Mucosa of stomach (tissue), 1 donor: ENCODE measurements at regions not wholly inside any gene's neighbourhood (a gene's known extent, or its start where the extent isn't known, plus 50 kb on each side); places are given as distances from the start of the nearest gene placed in this dataset.

Source experiments
- H3K27me3 ChIP-seq: one replicate; pipeline ENCODE4 v1.7.0; 2013; ENCODE audit warnings: mild to moderate bottlenecking, low read length; ENCODE audit not compliant: control insufficient read depth, insufficient read depth
- H3K36me3 ChIP-seq: one replicate; pipeline ENCODE4 v1.7.0; 2013; ENCODE audit warnings: low read length; ENCODE audit not compliant: control insufficient read depth, insufficient read depth
- H3K4me1 ChIP-seq: one replicate; pipeline ENCODE4 v1.7.0; 2013; ENCODE audit warnings: mild to moderate bottlenecking, low read length; ENCODE audit not compliant: control insufficient read depth, insufficient read depth
- H3K4me3 ChIP-seq: one replicate; pipeline ENCODE4 v1.7.0; 2013; ENCODE audit warnings: low read length
- H3K9ac ChIP-seq: one replicate; pipeline ENCODE4 v1.7.0; 2013; ENCODE audit warnings: mild to moderate bottlenecking, low read length, moderate library complexity
- H3K9me3 ChIP-seq: one replicate; pipeline ENCODE4 v1.7.0; 2013; ENCODE audit warnings: mild to moderate bottlenecking, low read length, moderate library complexity; ENCODE audit not compliant: control insufficient read depth
- donor health status: Pancreatic carcinoma.

DNA sequence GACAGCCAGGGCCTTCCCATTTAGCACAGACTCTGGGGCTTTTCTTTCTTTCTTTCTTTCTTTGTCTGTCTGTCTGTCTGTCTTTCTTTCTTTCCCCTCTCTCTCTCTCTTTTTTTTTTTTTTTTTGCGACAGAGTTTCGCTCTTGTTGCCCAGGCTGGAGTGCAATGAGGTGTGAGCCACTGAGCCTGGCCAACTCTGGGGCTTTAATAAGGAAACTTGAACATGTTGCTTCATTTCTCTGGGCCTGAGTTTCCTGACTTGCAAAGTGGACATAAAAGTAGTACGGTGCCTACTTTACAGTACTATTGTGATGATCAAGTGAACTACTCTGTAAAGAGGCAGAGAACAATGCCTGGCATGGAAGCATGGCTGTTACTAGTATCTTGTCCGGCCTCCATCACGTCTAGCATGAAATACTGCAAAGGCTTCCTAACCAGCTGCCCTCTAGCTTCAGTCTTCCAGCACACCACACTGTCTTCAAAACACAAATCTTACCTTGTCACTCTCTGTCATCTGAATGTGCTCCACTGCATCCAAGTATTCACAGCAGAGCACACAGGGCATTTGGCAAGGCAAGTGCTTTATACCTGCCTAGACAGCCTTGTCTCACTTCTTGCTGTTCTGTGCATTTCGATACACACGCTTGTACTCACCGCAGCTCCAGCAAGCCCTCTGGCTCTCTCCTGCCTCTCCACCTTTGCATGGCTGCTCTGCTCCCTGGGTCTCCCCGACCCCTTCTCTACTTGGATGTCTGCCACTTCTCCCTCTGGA, 96.7 kb downstream of the IRF2BPL start:
- Histone ChIP-seq H3K27me3 (no peaks in the 10 kb centered on the region), H3K4me1 (no peaks in the 10 kb centered on the region), H3K9ac (no peak overlapping the region), H3K36me3 (no peaks in the 10 kb centered on the region), H3K4me3 (no peak overlapping the region), H3K9me3 (no peaks in the 10 kb centered on the region)

DNA sequence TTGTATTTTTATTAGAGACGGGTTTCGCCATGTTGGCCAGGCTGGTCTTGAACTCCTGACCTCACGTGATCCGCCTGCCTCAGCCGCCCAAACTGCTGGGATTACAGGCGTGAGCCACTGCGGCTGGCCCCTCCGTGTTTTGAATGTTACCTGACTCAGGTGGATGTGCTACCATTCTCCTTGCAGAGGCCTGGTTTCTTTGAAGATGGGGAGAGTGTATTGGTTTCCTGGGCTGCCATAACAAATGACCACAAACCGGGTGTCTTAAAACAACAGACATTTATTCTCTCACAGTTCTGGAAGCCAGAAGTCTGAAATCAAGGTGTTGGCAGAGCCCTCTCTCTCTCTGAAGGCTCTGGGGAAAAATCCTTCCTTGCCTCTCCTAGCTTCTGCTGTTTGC, 98.0 kb downstream of the IRF2BPL start:
- Histone ChIP-seq H3K27me3 (no peaks in the 10 kb centered on the region), H3K36me3 (no peaks in the 10 kb centered on the region), H3K9me3 (no peaks in the 10 kb centered on the region), H3K4me3 (no peak overlapping the region), H3K4me1 (no peaks in the 10 kb centered on the region), H3K9ac (no peak overlapping the region)

DNA sequence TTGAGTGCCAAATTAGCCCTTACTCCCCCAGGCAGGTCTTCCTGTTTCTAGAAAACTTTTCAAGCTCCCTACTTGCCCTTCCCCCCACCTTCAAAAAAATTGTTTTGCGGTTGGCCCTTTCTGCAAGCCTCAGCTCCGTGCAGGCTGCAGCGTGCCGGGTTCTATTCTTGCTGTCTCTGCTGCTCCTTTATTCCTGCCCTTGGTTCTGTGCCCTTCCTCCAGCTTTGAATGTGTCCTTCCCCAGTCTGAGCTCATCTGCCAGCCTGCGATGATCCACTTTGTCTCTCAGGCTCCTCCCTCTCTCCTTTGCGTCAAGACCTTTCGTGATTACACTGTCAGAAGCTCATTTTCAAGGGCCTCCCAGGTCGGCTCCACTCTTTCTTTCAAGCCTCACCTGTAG, 98.6 kb downstream of the IRF2BPL start:
- H3K9ac ChIP-seq: no peak overlapping the region

DNA sequence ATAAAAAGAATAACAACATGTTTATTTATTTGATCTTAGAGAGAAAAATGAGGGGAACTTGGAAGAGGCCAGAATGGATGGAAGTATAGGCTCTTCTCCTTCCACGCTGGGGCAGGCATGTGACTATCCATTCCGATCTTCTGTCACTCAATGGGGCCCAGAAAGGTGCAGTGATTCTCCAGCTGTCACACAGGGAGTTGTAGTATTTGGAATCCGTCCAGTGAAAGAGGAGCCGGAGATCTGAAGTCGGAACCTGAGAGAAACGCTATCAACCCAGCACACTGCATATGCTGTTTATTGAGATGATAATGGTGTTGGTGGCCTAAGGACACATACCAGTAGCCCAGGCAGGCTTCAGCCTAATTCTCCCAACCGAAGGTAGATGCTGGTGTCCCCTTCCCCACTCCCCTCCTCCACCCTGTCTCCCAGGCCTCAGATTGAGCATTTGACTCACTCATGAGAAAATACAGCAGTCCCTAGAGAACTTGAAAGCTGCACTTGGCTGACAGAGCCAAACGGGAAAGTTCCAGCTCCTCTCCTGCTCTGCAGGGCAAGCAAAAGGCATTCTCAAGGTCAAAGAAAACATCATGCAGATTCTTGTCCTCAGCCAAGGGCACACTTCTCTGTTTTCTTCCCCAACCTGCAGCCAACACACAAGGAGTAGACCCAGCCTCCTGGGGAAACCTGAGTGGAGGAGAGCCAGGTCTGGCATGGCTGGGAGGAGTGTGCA, 100.4 kb downstream of the IRF2BPL start:
- no peak overlapping the region for H3K9ac ChIP-seq
- H3K27me3 ChIP-seq: no peaks in the 10 kb centered on the region
- no peak overlapping the region for H3K4me3 ChIP-seq
- H3K9me3 ChIP-seq: no peaks in the 10 kb centered on the region
- peaks cover 6% of the 10 kb centered on the region for H3K4me1 ChIP-seq
- no peaks in the 10 kb centered on the region for H3K36me3 ChIP-seq

More for the DNA sequence above, 98.6 kb downstream of the IRF2BPL start:
- Histone ChIP-seq H3K27me3 (no peaks in the 10 kb centered on the region), H3K9me3 (no peaks in the 10 kb centered on the region), H3K36me3 (no peaks in the 10 kb centered on the region), H3K4me1 (no peaks in the 10 kb centered on the region), H3K4me3 (no peak overlapping the region)

DNA sequence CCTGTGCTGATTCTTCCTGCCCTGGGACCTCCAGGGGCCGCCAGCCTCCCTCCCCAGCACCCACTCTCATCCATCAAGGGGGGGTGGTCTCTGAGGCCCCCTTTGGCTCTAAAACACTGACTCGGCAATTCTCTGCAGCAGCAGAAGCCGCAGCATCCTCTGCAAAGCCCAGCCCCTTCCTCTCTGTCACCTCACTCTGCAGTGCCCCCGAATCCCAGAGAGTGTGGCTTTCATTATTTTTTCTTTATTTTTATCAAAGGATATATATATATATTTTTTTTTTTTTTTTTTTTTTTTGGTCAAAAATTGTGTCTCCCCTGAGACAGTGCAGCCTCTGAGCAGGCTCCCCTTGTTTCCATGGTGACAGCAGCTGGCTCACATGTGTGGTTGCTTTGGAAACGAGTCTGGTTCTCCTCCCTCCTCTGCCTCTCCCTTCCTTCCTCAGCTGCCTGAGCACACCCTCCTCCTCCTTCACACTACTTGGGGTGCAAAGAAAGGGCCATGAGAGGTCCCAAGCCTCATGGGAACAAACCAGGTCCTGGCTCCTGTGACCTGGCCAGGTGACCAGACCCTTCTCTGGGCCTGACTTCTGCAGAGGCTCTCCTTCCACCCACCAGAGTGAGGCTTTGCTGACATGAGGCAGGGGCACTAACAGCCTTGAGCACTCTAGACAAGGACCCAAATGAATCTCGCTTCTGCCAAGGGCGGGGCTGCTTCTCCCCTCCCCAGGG, 100.5 kb downstream of the LRRC74A start:
- Histone ChIP-seq H3K9me3 (no peaks in the 10 kb centered on the region), H3K36me3 (no peaks in the 10 kb centered on the region), H3K9ac (no peak overlapping the region), H3K4me3 (no peak overlapping the region), H3K4me1 (peaks cover 6% of the 10 kb centered on the region), H3K27me3 (no peaks in the 10 kb centered on the region)

DNA sequence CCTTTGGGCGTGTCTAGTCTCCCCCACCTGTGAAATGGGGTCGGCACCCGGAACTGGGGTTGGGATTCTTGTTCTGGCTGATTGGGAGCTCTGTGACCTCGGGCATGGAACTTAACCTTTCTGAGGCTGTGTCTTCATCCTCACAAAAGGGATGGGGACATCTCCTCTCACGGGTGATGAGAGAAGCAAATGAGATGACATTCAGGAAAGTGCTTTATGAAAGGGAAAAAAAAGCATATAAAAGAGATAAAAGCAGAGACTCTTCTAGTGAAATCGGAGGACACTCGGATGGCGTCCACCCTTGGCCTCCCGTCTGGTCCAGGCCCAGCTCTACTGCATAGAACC, 98.9 kb downstream of the LRRC74A start:
- Histone ChIP-seq H3K27me3 (no peaks in the 10 kb centered on the region), H3K9me3 (no peaks in the 10 kb centered on the region), H3K9ac (no peak overlapping the region), H3K36me3 (no peaks in the 10 kb centered on the region), H3K4me1 (peaks cover 10% of the 10 kb centered on the region), H3K4me3 (no peak overlapping the region)

DNA sequence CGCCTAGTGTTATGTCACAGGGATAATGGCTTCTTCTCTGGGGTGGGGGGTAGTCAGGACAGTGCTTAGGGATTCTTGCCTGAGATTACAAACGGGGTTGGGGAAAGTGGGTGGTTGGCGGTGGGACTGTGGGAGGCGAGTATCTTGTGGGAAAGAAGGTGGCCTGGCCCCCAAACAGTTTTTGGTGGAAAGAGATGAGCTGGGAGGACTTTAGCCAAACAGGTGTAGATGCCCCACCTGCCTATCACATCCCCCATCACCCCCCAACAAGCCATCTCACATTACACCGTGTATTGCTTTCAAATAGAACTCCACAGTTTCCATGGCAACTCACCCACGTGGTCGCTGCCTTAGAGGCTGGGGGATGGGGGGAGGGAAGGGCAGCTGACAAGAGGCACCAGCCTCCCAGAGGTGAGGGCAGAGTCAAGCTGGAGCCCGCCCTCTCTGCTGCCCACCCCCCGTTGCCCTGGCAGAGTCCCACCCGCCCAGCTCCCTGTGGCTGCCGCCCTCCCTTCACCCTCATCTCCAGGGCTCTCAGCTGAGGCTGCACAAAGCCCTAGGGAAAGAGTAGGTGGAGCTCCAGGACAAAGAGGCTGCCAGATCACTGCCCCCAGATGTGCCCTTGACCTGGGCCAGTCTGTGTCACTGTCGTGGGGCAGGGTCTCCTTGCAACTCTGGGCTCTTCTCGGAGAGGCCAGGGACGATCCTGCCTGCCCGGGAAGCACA, 98.3 kb downstream of the LRRC74A start:
- no peak overlapping the region for H3K9ac ChIP-seq
- H3K4me1 ChIP-seq: peaks cover 15% of the 10 kb centered on the region
- H3K4me3 ChIP-seq: no peak overlapping the region
- no peaks in the 10 kb centered on the region for H3K9me3 ChIP-seq
- H3K27me3 ChIP-seq: no peaks in the 10 kb centered on the region
- H3K36me3 ChIP-seq: no peaks in the 10 kb centered on the region

DNA sequence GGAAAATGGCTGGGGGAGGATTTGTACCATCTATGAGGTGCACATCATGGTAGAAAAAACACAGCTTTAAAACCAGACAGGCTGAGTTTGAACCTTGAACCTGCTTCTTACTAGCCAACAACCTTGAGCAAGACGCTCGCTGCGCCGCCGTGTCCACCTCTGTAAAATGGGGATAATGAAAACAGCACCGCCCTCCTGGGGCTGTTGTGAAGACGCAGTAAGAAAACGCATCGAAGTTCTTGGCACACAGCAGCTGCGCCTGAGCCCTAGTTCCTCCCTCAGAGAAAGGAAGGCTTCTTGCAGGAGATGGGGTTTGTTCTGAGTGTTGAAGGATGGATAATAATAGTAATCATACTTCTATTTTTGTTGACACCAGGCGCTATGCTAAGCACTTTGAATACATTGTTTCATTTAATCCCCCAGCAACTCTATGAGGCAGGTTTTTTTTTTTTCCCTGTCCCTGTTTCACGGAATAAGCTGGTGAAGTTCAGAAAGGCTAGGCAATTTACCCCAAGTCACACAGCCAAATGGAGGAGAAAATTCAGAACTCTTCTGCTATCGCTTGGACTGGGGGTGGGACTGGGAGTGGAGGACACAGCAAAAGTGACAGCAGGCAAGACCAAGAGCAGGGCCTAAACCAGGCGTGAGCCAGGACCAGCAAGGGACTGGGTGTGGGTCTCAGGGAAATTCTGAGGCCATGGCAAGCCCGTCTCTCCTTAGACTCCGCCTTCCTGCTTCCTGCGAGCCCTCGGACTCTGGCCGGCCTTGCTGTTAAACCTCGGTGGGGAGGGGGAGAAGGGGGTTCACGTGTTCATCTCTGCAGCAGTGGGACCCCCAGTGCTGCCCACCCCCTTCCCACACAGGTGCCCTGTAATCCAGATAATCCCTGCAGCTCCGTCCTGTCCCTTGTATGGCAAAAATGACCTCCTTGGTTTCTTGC, 97.5 kb downstream of the LRRC74A start:
- Histone ChIP-seq H3K36me3 (no peaks in the 10 kb centered on the region), H3K9ac (no peak overlapping the region), H3K4me3 (no peak overlapping the region), H3K9me3 (no peaks in the 10 kb centered on the region), H3K4me1 (peaks cover 24% of the 10 kb centered on the region), H3K27me3 (no peaks in the 10 kb centered on the region)

DNA sequence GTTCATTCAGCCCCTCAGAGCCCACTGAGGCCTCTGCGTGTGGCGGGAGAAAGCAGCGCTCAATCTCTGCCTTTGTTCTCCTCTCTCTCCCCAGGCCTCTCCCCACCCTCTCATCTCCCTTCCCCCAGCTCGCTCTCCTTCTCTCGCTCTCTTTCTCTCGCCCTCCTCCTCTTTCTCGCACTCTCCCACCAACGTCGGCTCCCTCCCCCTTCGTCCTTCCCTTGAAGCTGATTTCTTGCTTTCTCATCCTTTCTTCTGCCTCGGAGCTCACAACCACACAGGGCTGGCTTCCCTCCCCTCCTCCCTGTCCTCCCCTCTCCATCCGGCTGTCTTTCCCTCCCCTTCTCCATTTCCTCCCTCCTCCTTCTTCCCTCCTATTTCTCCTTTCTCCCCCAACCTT, 96.4 kb downstream of the LRRC74A start:
- Histone ChIP-seq H3K9ac (no peak overlapping the region), H3K36me3 (no peaks in the 10 kb centered on the region), H3K4me3 (no peak overlapping the region), H3K27me3 (no peaks in the 10 kb centered on the region), H3K9me3 (no peaks in the 10 kb centered on the region), H3K4me1 (peaks cover 35% of the 10 kb centered on the region)

DNA sequence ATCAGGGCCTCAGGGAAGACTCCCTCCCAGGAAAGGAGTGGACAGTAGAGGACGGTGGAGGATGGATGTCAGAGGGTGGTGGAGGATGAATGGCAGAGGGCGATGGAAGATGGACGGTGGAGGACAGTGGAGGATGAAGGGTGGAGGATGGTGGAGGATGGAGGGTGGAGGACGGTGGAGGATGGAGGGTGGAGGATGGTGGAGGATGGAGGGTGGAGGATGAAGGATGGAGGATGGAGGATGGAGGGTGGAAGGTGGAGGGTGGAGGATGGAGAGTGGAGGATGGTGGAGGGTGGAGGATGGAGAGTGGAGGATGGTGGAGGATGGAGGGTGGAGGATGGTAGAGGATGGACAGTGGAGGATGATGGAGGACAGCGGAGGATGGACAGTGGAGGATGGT, 95.9 kb downstream of the LRRC74A start:
- Histone ChIP-seq H3K27me3 (no peaks in the 10 kb centered on the region), H3K9me3 (no peaks in the 10 kb centered on the region), H3K4me3 (no peak overlapping the region), H3K4me1 (peaks cover 40% of the 10 kb centered on the region), H3K9ac (no peak overlapping the region), H3K36me3 (no peaks in the 10 kb centered on the region)

DNA sequence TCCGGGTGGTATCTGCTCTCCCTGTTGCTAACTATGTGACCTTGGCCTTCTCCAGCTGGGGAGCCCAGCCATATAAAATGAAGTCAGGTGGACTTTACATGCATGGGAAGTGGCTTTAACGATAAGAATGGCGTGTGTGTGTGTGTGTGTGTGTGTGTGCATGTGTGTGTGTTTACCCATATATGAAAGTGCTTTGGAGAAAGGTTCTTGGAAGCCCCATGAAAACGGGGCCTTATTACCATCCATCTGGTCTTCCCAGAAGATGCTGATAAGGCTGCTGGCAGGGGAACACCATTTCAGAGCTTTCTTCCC, 94.8 kb downstream of the LRRC74A start:
- Histone ChIP-seq H3K4me3 (no peak overlapping the region), H3K4me1 (peaks cover 44% of the 10 kb centered on the region), H3K27me3 (no peaks in the 10 kb centered on the region), H3K36me3 (no peaks in the 10 kb centered on the region), H3K9me3 (no peaks in the 10 kb centered on the region), H3K9ac (no peak overlapping the region)
